NAMALWA (cell line): ENCODE measurements at regions not wholly inside any gene's neighbourhood (a gene's known extent, or its start where the extent isn't known, plus 50 kb on each side); places are given as distances from the start of the nearest gene placed in this dataset.
"Not testable (repeated sequence)": the region's sequence is repeated elsewhere in the genome, so short reads cannot be mapped to it uniquely, and the experiment has no call there.

Experiments used
- DNase-seq: peaks from one replicate; pipeline ENCODE4 v3.0.0-alpha.2; 2015; ENCODE audit warnings: low spot score

DNA sequence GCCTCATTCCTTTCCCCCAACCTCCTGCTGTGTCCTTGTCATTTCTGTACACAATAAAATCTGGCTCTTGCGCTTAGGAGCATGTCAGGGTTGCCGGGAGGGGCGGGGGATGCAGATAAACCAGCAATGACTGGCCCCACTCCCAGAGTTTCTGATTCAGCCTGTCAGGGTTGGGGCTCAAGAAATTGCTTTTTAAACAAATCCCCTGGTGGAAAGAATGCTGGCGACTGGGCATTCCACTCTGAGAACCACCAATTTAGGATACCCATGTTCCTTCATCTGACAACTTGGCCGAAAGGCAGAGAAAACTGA lies 376.4 kb downstream of the TCERG1L start:
- DNase-seq, result no peak

- no peak for DNase-seq
These were observed 375.5 kb downstream of the TCERG1L start for GRCh38 chr10:130935897-130936550.

- no peak for DNase-seq
These were observed 374.7 kb downstream of the TCERG1L start for GRCh38 chr10:130936851-130937250.

GRCh38 chr10:130938051-130938450 lies 373.5 kb downstream of the TCERG1L start:
- no peak for DNase-seq

- not testable (repeated sequence) for DNase-seq
These were observed 372.6 kb downstream of the TCERG1L start for GRCh38 chr10:130938891-130939290.

DNA sequence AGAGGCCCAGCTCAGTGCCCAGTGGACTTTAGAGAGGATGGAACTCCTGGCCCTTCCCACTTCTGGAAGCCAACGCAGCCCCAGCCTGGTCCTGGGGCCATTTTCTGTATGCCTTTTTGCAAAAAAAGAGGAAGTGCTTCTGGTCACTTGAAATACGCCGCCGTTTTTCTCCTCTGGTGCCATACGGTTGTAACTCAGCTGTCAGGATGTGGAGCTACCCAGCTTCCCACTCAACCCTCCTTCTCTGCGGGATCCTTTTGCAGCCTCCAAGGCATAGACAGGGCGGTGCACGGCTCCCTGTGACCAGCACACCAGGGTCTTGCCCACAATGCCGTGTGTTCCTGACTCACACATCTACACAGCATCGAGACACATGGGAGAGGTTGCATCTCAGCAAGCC lies 369.6 kb downstream of the TCERG1L start:
- no peak for DNase-seq

DNA sequence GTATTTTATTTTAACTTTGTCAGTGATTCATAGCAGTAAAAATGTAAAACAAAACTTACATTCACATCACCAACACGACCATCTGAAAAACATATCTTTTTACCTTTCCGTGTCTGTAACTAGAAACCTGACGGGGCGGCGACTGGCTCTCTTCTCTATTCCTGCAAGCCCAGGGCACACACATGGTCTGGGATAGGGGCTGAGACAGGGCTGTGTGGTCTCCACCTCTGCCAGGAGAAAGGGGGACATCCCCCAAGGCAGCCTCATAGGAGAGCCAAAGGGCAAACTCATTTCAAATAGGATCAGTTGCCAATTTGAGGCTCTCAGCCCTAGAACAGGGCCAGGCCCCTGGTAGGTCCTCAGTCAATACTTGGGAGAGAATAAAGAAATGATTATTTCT lies 359.4 kb downstream of the TCERG1L start:
- DNase-seq, result no peak

- DNase-seq, result no peak
These were observed 357.1 kb downstream of the TCERG1L start for GRCh38 chr10:130954326-130954905.

DNA sequence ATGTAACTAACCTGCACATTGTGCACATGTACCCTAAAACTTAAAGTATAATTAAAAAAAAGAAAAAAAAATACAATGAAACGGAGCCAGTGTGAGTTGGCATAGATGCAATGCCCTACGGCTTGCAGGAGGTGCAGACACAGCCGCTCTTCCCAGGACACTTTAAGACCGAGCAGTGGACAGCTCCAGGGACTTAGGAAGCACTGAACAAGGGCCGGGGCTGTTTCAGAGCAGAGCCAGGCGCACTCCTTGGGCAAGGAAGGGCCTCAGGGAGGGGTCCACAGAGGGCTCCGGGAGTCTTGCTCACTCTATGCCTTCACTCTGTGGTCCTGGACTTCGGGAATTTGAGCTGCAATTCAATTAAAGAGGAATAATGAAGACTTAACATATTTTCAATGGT lies 355.3 kb downstream of the TCERG1L start:
- no peak for DNase-seq

GRCh38 chr10:130957423-130957822 lies 354.1 kb downstream of the TCERG1L start:
- no peak for DNase-seq

DNA sequence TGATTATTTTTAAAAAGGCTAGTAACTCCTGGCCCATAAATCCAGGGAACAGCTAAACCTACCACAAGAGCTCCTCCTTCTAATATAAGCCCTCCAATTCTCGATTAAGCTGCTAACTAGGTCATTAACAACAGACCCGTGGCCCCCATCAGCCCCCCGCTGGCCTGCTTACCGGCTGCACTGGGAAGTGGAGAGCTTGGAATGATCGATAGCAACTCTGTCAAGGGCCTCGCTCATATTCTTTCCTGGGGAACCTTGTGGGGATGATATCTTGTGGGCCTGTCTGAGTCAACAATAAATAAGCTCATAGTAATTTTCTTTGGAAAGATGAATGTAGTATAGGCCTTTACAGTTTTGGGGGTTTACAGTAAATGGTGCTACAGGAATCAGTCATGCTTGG lies 353.5 kb downstream of the TCERG1L start:
- DNase-seq, result no peak

DNA sequence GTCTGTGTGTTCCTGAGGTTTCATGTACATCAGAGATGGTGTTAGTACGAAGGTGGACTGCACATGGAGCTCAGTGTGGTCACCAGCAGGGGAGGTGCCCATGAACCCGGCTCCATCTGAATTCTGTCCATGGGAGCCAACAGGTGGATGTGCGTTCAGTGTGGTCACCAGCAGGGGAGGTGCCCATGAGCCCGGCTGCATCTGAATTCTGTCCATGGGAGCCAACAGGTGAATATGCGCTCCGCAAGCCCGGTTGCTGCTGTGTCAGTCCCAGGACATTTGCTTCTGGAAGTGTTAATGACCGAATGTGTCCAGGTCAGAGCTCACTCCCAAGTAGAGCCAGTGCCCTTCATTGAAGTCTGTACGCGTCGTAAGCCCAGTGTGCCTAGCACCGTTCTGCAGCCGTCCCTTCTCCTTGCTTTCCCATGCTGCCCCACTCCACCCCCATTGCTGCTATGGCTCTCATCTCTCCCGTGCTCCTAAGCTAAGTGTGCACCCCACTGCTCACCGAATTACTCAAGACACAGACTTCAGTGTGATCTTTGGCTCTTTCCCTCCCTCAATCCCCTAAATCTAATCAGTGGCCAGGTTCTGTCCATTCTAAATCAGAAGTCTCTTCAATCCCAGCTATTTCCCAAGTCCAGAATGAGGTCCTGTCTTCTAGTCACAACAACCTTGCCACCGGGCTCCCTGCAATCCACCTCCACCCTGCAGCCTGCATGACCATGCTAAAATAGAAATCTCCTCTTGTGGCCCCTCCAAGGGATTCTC lies 352.4 kb downstream of the TCERG1L start:
- DNase-seq, result no peak

GRCh38 chr10:130959752-130960195 lies 351.7 kb downstream of the TCERG1L start:
- no peak for DNase-seq

DNA sequence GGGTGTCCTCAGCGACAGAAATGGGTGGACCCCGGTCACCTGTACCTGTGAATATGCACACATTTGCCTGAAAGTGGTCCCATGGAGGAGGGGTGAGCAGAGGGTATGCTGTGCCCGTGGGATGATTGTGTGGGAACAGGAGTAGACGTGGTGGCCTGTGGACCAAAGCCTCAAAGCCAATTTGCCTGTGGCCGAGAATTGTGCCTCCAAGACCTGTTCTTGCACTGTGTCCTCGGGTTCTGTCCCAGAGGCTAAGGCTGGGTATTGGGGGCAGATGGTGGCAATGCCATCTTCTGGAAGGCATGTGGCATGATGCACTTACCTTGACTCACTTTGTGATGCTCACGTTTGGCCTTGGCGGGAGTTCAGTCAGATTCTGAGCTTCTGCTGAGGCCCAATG lies 351.0 kb downstream of the TCERG1L start:
- no peak for DNase-seq

- no peak for DNase-seq
These were observed 349.8 kb downstream of the TCERG1L start for GRCh38 chr10:130961506-130962239.

DNA sequence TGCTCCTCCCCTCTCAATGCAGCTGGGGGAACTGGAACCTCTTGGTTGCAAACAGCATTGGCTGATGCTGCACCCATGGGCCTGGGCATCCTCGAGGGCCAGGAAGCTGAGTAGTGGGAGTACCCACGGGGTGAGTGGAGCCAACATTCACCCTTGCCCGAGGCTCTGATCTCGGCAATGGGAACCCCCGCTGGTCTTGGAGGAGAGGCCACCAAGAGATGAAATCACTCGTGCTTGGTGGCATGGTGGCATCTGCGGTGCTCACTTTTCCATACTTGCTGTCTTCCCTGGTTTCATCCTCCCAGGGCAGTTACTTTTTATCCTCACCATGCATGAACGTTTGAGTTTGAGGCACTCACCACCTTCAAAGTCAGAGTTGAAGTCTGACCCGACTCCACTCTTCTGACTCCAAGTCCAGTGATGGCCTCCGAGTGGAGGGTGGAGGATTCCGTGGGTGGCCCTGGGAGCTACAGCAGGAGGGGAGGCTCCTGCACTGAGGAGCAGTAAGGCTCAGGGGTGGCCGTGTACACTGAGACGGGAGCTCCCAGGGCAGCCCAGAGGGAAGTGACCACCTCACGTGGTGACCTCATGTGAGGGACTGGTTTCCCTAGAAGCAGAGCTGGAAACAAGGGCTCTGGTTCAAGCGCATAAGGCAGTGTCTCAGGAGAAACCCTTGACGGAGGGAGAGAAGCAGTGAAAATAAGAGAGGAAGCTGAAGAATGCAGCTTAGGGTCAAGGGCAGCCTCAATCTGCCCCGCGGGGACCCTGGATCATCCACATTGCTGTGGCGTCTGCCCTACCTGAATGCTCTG lies 349.1 kb downstream of the TCERG1L start:
- DNase-seq, result no peak

GRCh38 chr10:130963052-130963393 lies 348.5 kb downstream of the TCERG1L start:
- no peak for DNase-seq

- DNase-seq, result no peak
These were observed 347.6 kb downstream of the TCERG1L start for GRCh38 chr10:130963786-130964522.

DNA sequence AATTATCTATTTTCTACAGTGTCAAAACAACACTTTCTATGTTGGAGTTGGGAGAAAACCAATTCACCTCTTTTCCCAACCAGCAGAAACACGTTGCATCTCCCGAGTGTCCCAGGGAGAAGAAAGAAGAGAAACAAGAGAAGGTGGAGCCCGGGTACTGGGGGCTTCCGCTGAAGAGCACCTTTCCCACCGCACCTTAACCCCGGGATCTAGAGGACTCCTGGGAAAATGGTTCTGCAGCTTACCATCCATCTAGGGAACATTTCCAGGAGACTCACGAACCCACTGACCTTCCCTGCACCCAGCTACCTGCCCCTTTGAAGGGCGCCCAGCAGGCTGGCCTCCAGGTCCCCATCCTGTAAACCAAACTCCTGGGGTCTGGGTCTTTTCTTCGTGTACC lies 346.8 kb downstream of the TCERG1L start:
- no peak for DNase-seq

- no peak for DNase-seq
These were observed 344.4 kb downstream of the TCERG1L start for GRCh38 chr10:130967161-130967560.

DNA sequence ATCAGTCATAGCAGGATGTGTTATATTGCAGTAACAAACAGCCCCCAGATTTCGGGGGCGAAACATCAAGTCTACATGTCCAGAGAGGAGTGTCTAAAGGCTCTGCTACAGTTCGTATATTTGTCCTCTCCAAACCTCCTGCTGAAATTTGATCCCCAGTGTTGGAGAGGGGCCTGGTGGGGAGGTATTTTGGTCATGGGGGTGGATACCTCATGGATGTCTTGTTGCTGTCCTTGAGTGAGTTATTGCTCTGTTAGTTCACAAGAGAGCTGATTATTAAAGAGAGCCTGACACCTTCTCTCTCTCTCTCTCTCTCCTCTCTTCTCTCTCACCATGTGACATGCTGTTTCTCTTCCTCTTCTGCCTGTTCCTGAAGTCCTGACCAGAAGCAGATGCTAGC lies 343.7 kb downstream of the TCERG1L start:
- no peak for DNase-seq
